ENCODE measurements at regions not wholly inside any gene's neighbourhood (a gene's known extent, or its start where the extent isn't known, plus 50 kb on each side); places are given as distances from the start of the nearest gene placed in this dataset.

DNA sequence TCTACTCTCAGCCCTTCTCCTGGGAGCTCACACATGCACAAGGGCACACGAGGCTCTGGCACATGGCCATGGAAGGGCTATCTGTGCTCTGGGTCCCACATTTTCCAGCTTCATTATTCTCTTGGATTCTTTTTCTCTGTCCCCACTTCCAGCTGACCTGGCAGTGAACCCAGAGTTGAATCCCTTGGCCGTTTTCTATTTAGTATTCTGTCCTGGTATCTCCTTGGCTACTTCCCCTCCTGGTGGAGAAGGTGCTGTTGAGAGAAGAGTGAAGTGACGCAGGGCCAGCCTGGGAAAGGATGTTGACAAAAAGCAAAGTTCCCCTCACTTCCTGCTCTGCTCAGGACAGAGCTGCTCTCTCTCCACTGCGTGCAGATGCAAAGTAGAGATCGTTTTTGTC, 303.1 kb downstream of the IRS2 start:
- DNase-seq: no peak
- H3K27ac ChIP-seq: no peak overlapping the region
- intact Hi-C loops (cut with DNase I; ENCODE audit: low total_unique reads): no loop called here
- H3K4me1 ChIP-seq: no peaks in the 10 kb centered on the region
- H3K4me3 ChIP-seq: no peak overlapping the region
- H3K36me3 ChIP-seq: no peaks in the 10 kb centered on the region
- TF ChIP-seq, protein P1, sequence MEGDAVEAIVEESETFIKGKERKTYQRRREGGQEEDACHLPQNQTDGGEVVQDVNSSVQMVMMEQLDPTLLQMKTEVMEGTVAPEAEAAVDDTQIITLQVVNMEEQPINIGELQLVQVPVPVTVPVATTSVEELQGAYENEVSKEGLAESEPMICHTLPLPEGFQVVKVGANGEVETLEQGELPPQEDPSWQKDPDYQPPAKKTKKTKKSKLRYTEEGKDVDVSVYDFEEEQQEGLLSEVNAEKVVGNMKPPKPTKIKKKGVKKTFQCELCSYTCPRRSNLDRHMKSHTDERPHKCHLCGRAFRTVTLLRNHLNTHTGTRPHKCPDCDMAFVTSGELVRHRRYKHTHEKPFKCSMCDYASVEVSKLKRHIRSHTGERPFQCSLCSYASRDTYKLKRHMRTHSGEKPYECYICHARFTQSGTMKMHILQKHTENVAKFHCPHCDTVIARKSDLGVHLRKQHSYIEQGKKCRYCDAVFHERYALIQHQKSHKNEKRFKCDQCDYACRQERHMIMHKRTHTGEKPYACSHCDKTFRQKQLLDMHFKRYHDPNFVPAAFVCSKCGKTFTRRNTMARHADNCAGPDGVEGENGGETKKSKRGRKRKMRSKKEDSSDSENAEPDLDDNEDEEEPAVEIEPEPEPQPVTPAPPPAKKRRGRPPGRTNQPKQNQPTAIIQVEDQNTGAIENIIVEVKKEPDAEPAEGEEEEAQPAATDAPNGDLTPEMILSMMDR (IDR thresholded peaks at IDR 0.05): no peak
- TF ChIP-seq POLR2A (IDR thresholded peaks at IDR 0.05): no peak
- H3K9me3 ChIP-seq: no peaks in the 10 kb centered on the region
- no peaks in the 10 kb centered on the region for H3K27me3 ChIP-seq

DNA sequence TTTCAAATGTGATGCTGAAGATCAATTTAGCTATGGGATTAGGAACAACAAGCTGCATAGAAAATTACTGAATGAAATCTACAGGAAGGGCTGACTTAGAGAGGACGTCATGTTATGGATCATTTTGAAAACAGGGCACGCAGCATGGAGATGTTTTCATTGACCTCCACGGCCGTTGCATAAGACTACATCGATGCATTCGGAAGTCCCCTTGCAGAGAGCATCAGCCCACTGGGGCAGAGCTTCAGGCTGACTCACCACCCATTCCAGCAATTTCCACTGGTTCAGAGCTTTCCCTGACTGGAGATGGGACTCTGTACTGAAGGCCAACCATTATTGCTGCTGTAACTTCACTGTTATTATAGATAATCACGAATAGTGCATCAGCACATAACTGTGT, 305.3 kb downstream of the IRS2 start:
- Histone ChIP-seq H3K4me3 (no peak overlapping the region), H3K27me3 (no peaks in the 10 kb centered on the region), H3K27ac (no peak overlapping the region), H3K4me1 (no peaks in the 10 kb centered on the region), H3K9me3 (no peaks in the 10 kb centered on the region), H3K36me3 (no peaks in the 10 kb centered on the region)
- intact Hi-C loops (cut with DNase I; ENCODE audit: low total_unique reads): no loop called here
- DNase-seq: no peak
- TF ChIP-seq, protein P1 (IDR thresholded peaks at IDR 0.05): no peak
- TF ChIP-seq POLR2A (IDR thresholded peaks at IDR 0.05): no peak

DNA sequence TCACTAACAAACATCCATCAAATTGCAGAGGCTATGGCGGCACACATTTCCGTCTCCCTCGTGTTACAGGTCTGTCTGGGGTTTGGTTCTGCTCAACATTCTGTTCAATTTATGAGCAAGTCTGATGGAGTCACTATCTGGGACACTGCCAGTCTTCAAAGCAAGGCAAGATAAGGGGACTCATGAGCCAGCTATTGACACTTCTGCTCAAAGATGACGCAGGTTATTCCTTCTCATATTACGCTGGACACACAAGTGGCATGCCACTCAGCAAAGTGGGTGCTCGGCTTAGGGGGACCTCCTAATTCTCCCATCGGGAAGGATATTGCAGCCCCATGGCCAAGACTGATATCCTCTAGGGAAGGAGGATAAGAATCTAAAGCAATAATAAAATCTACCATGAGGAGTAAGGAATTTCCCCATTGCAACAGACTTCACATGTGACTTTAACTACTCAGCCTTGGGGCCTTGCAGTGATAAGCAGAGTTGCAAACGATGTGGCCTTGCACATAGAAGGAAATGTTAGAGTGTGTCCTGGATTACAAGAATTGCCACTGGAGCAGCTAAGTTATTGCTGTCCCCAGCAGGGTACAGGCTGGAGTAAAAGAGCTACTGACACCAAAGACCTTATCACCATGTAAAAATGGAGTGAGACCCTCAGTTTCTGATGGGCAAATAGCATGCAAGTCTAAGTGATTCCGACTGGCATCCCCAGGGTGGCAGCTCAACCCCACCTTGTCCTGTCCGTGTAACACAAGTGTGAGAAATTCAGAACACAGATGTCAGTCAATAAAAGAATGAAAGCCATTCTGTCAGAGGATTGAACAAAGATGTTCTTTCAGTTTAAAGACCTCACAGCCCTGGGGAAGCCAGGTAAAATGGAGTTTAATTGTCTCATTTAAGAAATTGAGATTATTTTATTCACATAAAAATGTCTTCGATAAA, 306.1 kb downstream of the IRS2 start:
- intact Hi-C loops (cut with DNase I; ENCODE audit: low total_unique reads): no loop called here
- H3K36me3 ChIP-seq: no peaks in the 10 kb centered on the region
- no peak overlapping the region for H3K27ac ChIP-seq
- H3K4me3 ChIP-seq: no peak overlapping the region
- H3K4me1 ChIP-seq: no peaks in the 10 kb centered on the region
- no peak for DNase-seq
- no peaks in the 10 kb centered on the region for H3K9me3 ChIP-seq
- TF ChIP-seq POLR2A (IDR thresholded peaks at IDR 0.05): no peak
- TF ChIP-seq, protein P1 (IDR thresholded peaks at IDR 0.05): no peak
- H3K27me3 ChIP-seq: no peaks in the 10 kb centered on the region

DNA sequence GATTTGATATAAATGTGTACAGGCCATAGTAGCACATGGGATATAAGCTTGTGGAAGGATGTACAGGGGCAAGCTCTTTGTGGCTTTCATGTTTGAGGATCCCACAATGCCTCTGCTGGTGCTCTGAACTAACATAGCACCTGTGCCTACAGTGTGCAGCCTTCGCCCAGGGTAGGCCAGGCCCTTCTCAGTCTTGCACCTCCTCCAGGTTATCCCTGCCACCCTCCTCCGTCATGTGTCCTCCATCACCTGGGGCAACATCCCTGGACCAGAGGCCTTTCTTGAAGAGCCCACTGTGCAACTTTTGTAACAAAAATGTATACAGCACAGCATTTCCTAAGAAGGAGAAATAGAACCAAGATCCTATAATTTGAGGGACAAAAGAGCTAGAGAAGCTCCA, 306.8 kb downstream of the IRS2 start:
- no peaks in the 10 kb centered on the region for H3K4me1 ChIP-seq
- H3K9me3 ChIP-seq: no peaks in the 10 kb centered on the region
- no peak overlapping the region for H3K27ac ChIP-seq
- intact Hi-C loops (cut with DNase I; ENCODE audit: low total_unique reads): no loop called here
- no peak overlapping the region for H3K4me3 ChIP-seq
- H3K27me3 ChIP-seq: no peaks in the 10 kb centered on the region
- DNase-seq: no peak
- TF ChIP-seq, protein P1 (IDR thresholded peaks at IDR 0.05): no peak
- TF ChIP-seq POLR2A (IDR thresholded peaks at IDR 0.05): no peak
- no peaks in the 10 kb centered on the region for H3K36me3 ChIP-seq

DNA sequence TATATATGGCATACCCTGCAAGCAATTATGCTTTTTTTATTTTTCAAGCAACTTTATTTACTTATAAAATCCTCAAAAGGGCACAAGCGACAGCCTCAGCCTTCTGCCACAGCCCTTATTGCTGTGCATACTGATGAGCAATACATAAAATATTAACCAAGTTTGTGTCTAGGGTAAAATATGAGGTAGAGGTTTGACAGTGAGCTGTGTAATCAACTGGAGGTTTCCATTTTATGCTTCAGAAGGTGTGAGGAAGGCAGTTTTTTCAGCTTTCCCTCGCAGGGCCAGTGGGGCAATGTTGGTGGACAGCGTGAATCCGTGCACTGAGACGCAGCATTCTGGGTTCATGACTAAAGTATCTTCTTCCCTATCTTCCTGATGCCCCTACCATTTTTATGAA, 310.4 kb downstream of the IRS2 start:
- H3K4me1 ChIP-seq: no peaks in the 10 kb centered on the region
- H3K9me3 ChIP-seq: no peaks in the 10 kb centered on the region
- no peaks in the 10 kb centered on the region for H3K27me3 ChIP-seq
- intact Hi-C loops (cut with DNase I; ENCODE audit: low total_unique reads): no loop called here
- no peak overlapping the region for H3K27ac ChIP-seq
- no peak for DNase-seq
- H3K4me3 ChIP-seq: no peak overlapping the region
- no peak for TF ChIP-seq POLR2A (IDR thresholded peaks at IDR 0.05)
- TF ChIP-seq, protein P1 (IDR thresholded peaks at IDR 0.05): no peak
- H3K36me3 ChIP-seq: no peaks in the 10 kb centered on the region
